Right renal cortex interstitium (tissue), 3 donors: ENCODE measurements at regions not wholly inside any gene's neighbourhood (a gene's known extent, or its start where the extent isn't known, plus 50 kb on each side); places are given as distances from the start of the nearest gene placed in this dataset.
"Not testable (repeated sequence)": the region's sequence is repeated elsewhere in the genome, so short reads cannot be mapped to it uniquely, and the experiment has no call there.

Experiments used
- DNase-seq, 3 donors: peaks; one replicate each; pipeline ENCODE4 v3.0.0-alpha.2; 2013; ENCODE audit warnings: low read depth in 3 of 3, low spot score in 2 of 3

DNA sequence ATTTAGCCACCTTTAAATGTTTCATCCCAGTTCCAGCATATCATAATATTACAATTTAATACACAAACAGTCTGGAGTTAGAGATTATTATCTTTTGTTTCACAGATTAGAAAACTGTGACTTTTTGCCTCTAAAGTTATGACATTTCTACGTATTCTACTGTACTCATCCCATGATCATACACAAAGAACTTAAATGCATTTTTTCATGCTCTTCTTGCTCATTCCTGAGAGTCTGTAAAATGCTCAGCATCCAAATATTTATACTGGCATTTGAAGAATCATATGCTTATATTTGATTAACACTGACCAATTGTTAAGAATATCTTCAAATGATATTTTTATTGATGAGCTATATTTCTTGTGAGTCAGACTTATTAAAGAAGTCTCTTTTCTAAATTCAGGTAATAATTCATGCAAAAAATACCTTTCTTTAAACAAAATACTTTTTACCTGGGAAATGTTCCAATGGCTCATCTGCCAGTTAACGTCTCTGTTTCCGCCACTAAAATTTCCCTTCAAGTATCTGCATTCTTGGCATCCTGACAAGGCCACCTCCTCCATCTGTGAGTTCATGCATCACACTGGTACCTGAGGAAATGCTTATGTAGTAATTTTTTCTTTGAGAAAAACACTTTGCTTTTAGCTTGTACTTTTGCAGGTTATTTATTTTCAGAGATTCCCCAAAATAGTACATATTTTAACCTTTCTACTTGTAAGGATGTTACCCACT is 139.6 kb upstream of the RASA1 start:
- DNase-seq = no peak

DNA sequence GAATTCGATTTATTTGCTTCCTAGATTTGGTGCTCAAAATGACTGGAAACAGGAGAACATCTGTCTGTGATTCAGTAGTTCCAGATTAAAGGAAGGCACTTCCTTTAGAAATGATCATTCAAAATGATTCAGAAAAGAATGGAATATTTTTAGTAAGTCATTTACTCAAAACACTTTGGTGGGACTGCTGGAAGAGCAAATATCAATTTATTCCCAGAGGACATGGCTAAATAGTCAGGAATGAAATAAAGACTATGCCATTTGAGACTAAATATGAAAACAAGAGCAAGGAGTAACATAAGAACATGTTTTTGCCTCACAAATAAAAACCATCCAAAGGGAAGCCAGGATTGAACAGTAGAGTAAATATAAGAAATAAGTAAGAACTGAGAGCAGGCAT is 138.6 kb upstream of the RASA1 start:
- DNase-seq = no peak

DNA sequence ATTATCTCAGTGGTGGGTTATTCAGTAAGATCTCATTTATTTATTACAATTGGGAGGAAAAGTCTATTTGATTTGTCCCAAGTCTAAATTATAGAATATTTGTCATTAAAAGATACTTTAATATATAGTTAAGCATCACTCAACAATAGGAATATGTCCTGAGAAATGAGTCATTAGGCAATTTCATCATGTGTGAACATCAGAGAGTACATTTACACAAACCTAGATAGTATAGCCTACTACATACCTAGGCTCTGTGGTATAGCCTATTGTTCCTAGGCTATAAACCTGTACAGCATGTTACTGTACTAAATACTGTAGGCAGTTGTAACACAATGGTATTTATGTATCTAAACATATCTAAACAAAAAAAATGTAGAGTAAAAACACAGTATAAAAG is 135.0 kb upstream of the RASA1 start:
- DNase-seq = no peak

DNA sequence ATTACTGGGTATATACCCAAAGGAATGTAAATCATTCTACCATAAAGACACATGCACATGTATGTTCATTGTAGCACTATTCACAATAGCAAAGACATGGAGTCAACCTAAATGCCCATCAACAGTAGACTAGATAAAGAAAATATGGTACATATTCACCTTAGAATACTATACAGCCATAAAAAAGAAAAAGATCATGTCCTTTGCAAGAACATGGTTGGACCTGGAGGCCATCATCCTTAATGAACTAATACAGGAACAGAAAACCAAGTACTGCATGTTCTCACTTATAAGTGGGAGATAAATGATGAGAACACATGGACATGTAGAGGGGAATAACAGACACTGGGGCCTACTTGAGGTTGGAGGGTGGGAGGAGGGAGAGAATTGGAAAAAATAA is 133.2 kb upstream of the RASA1 start:
- not testable (repeated sequence) for DNase-seq

DNA sequence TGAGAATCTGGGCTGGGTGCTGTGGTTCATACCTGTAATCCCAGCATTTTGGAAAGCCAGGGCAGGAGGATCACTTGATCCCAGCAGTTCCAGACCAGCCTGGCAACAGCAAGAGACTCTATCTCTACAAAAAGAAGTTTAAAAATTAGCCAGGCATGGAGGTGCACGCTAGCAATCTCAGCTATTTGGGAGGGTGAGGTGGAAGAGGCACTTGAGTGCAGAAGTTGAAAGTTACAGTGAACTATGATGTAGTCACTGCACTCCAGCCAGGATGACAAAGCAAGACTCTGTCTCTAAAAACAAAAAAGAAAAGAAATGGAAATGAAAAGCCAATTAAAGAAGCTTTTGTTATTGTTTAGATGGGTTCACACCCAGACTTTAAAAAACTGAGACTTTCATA is 131.6 kb upstream of the RASA1 start:
- no peak for DNase-seq

DNA sequence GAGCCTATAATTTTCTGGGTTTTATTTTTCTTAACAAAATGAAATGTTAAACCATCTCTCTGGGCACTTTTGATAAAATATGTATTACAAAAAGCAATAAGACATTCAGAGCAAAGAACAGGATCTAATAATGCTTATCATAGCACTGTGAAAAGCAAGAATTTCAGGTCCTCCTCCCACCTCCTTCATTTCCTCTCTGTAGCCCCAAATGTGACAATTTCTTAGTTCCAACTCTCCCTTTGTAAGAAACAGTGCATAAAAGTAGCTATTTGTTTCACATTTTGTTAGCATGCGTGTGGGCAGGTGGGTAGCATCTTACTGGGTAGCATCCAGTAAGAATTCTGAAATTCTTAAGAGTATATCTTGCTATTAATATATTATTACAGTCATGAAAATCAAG is 130.9 kb upstream of the RASA1 start:
- no peak for DNase-seq

DNA sequence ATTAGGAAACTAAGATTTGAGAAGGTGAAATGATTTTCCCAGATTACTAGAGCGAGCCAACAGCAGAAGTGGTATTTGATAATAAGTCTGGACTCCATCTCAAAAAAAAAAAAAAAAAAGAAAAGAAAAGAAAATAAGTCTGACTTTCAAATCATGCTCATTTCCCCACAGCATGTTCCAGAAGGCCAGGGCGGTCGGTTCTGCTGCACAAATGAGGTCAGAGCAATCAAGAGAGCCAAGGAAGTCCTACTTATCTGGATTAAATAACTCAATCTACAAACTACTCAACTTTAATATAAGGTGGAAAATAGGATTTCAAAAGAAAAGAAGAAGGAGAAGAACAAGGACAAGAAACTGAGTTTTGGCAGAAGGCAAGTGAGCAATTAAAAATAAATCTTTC is 130.4 kb upstream of the RASA1 start:
- no peak for DNase-seq

DNA sequence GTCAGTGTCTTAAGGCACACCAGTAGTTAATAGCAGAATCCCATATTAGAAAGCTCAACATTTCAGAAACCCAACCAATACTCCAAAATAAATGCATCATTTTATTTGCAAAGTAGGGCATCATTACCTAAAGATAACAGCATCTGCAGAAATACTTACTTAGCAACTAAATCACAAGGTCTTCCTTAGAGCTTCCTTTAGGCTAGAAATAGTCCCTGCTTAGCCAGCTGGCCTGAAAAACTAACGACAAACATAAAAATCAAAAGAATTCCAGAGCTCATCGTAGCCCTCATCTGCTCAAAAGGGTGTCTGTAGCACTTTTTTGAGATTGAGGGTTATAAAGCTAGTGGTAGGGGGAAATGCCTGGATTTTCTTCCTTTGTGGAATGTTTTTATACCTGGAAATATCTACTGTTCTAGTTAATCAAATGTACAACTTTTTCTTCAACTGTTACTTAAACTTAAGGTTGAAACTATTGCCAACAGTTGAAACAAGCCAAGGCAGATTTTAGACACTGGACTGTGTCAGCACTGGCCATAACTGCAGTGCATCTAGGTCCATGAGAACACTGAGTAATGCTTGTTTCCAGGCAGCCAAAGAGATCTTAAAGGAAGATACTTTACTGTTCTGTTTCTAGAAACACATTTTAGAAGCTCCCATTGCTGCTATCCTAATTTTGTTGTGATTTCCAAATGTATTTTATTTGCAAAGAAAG is 129.4 kb upstream of the RASA1 start:
- no peak for DNase-seq

DNA sequence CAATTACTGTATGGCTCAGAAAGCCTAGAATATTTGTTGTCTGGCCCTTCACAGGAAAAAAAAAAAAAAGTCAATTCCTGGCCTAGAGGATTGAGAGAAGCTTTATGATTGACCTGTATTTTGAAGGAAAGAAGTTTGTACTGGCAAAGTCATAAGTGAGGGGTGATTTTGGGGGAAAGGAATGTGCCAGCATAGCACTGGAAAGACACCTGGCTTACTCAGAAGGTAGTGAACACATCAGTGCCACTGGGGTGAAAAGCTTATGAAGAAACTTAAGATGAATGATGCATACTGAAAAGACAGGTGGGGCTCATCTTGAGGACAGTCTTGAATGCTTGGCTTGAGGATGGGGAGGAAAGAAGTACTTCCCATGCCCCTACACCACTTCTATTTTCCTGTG is 127.9 kb upstream of the RASA1 start:
- DNase-seq = no peak

DNA sequence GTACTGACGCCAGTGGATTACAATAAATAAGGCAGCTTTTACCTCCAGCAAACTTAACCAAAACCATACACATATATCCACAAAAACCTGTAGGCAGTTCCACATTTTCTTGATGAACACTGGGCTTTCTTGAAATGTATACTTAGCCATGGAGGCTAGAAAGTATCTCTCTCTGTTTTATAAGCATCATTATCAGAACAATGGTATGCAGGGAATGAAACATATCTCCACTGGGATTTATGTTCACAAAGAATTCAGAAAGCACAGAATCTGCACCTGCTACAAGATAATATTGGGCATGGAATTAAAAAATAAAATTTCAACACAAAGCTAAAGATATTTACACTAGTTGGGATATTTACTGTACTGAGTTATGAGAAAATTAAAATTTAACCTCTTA is 126.1 kb upstream of the RASA1 start:
- no peak for DNase-seq

DNA sequence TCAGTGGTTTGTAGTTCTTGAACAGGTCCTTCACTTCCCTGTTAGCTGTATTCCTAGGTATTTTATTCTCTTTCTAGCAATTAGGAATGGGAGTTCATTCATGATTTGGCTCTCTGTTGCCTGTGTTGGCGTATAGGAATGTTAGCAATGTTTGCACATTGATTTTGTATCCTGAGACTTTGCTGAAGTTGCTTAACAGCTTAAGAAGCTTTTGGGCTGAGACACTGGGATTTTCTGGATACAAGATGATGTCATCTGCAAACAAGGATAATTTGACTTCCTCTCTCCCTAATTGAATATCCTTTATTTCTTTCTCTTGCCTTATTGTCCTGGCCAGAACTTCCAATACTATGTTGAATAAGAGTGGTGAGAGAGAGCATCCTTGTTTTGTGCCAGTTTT is 121.8 kb upstream of the RASA1 start:
- DNase-seq = not testable (repeated sequence)

DNA sequence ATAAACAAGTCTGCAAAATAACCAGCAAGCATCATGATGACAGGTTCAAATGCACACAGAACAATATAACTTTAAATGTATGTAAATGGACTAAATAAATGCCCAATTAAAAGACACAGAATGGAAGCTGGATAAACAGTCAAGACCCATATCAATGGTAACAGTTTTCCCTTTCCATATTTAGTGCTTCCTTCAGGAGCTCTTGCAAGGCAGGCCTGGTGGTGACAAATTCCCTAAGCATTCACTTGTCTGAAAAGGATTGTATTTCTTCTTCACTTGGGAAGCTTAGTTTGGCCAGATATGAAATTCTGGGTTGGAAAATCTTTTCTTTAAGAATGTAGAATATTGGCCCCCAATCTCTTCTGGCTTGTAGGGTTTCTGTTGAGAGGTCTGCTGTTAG is 120.2 kb upstream of the RASA1 start:
- DNase-seq = no peak

DNA sequence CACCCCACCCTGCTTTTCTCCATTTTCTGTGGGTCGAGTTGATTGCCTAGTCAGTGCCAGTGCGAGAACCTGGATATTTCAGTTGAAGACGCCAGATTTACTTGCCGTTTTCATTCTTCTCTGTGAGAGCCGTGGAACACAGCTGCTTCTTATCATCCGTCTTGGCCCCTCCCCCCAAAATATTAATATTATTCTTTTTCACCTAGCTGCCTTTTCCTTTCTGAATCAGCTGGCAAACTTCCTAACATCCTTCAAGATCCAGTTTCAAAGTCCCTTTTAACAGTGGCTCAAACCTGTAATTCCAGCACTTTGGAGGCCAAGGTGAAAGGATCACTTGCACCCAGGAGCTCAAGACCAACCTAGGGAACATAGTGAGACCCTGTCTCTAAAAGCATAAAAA is 117.1 kb upstream of the RASA1 start:
- no peak for DNase-seq

DNA sequence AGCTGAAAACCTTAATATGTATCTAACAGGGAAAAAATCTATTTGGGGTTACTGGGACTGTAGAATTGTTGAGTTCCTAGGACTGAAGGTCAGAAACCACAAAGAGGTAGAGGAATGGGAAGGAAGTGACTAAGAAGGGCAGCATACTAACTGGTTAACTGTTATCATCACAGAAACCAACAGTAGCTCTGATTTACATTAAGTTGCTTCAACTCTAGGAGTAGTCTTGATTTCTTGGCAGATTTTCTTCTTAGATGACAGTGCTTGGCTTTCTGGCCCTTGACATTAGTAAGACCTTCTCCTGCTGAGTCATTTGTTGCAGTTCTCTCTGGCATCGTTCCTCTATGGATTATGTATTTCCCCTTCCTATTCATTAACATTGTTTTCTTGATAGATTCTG is 116.1 kb upstream of the RASA1 start:
- DNase-seq = no peak

DNA sequence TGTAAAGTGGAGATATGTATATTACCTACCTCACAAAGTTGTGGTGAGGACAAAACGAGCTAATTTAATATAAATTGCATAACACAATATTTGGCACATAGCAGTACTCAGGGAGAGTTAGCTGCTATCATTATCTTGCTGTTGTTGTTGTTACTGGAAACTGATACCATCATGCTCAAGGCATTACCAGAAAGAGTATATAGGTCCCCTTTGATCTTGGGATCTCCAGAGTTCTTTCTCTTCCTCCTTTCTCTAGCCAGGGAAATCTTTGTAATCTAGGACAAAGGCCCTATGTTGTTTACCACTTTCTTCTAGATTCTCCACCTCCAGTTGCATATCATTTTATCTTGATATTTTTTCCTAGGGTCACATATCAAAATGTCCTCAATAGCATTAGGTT is 114.8 kb upstream of the RASA1 start:
- no peak for DNase-seq

DNA sequence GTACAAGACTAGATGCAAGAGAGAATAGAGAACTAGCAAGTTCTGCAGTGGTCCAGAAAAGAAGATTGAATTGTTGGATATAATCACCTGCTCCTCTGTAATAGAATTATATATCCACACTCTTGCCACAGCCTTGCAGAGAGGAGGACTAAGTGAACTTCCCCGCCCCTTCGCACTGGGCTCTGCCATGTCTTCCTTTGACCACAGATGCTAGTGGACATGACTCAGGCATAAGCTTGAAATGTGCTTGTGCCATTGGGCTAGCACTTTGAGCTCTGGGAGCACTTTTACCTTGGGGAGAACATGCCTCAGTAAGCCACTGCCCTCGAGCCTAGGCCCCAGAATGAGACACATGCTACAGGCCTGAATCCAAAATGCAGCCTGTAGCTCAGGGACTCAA is 113.5 kb upstream of the RASA1 start:
- DNase-seq = no peak

DNA sequence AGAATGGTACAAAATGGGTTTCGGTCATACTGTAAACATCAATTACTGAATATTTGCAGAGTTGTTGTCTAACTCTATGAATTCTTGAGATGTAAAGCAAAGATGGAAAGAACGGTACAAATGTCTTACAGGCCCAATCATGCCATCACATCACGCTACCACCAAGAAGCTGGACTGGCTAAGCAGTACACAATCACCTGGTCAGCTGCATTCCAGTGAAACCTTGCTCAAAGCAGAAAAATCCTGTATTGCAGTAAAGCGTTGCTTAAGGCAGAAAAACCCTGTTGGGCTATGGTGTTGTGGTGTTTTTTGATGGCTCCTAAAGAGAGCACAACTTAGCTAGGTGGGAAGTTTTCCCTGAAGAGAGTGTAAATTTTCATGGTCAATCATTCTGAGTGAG is 112.6 kb upstream of the RASA1 start:
- DNase-seq = no peak

DNA sequence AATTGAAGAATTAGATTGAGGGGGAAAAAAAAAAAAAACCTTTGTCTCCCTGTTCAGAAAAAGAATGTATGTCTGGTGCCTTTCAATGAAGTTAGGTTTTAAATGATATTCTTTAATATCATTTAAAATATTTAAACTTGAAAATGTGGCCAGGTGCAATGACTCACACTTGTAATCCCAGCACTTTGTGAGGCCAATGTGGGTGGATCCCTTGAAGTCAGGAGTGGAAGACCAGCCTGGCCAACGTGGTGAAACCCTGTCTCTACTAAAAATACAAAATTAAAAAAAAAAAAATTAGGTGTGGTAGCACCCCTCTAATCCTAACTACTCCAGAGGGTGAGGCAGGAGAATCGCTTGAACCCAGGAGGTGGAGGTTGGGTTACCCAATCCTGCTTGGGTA is 111.1 kb upstream of the RASA1 start:
- DNase-seq = no peak

DNA sequence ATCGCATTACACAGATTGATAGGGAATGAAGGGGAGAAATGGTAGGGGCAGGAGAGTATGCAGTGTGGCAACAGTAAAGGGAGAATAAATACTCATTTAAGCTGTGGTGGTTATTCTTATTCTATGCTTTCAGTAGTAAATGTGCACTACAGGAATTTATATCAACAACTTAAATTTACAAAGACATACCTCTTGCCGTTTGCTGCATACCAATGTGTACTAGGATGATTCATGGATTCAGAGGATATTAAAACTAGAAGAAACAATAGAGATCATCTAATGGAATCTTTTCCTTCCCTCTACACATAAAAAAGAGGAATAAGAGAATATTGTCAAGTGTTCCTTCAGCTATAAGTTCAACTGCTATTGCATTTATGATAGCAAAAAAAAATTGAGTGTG is 103.3 kb upstream of the RASA1 start:
- no peak for DNase-seq

DNA sequence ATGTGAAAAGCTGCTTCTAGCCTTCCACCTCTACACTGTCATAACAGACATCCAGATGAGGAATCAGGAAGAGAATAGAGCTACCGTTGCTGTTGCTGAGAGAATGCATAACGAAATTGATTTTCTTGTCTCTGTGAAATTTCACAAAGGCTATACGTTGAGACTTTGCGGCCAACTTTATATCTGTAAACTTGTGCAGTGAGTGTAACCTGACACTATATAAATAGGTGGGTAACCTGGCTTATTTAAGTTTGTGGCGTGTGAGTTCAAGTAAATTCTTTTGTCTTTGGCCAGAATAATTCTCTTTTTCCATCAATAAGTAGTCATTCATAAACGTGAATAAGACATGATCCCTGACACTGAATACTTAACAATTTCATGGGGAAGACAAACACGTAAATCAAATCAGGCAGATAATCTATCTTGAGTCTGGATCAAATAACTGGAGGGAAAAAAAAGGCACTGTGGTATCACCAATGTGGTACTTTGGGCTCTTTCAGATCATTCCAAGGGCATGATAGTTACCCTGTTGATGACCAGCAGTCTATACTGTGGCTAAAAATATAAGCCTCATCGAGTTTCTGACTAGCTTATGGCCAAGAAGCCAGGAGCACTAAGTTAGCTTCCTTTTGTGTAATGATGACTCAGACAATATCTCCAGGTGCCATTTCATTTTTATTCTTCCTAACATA is 98.2 kb upstream of the RASA1 start:
- no peak for DNase-seq

DNA sequence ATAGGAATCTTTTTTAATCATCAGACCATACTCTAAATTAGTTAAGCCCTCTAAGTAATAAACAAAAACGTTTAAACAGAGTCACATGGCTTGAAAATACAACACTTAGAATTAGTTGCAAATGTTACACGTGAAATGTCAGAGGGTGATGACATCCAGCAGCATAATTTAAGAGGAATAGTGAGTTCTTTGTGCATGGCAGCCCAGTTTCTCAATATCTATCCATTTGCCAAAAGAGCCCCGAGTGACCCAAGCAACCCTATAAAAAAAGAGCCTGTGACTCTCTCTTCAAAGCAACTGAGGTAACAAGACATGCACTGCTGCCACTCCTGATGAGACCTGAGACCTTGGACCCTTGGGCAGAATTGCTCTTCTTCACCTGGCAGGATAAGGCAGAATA is 96.9 kb upstream of the RASA1 start:
- no peak for DNase-seq

DNA sequence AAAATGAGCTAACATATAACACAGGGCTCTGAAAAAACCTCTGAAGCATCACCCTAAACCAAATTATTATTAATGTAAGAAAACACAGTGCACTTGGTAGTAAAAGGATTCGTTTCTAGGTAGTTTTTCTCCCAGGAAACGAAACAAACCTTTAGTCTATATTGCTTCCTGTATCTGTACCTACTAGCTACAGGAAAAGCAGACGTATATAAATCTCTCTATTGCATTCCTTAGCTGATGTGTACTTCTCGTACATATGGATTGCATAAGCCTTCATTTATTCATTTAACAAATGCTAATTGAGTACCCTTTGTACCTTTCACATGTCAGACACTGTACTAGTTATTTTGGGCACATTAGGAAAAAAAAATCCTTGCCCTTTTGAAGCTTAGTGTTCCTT is 85.0 kb upstream of the RASA1 start:
- no peak for DNase-seq
